ENCODE measurements at regions not wholly inside any gene's neighbourhood (a gene's known extent, or its start where the extent isn't known, plus 50 kb on each side); places are given as distances from the start of the nearest gene placed in this dataset.

GRCh38 chr7:29647020-29647654 lies 83.5 kb downstream of the PRR15 start:
- H4K20me1 ChIP-seq (ENCODE audit: control insufficient read depth, insufficient read depth) = no peaks in the 10 kb centered on the region
- intact Hi-C loops (cut with micrococcal nuclease; ENCODE audit: unreplicated experiment) = no loop called here
- POLR2A ChIA-PET = no interaction called here
- FAIRE-seq (no peak), DNase-seq (ENCODE audit: low read depth, low spot score) (no peak), ATAC-seq (no peak)
- no peak overlapping the region for H2AFZ ChIP-seq (ENCODE audit: control insufficient read depth, low read depth, low read length)
- no peak overlapping the region for H3K4me3 ChIP-seq
- WGBS (ENCODE audit: insufficient coverage, insufficient replicate concordance, low lambda C conversion rate, missing lambda C conversion rate) = 10% methylated on average over 4 of the region's 4 CpGs
- no peaks in the 10 kb centered on the region for H3K4me1 ChIP-seq (ENCODE audit: control insufficient read depth, insufficient read depth, low read length)
- CTCF ChIA-PET = no interaction called here
- H3K36me3 ChIP-seq (ENCODE audit: control insufficient read depth in 2 of 2, insufficient read depth in 2 of 2, low read length in 1 of 2) = no peaks in the 10 kb centered on the region
- H3K9me3 ChIP-seq (replicated peaks; ENCODE audit: control insufficient read depth, insufficient read depth, low read length) = no peaks in the 10 kb centered on the region
- no peak overlapping the region for H3K9ac ChIP-seq (ENCODE audit: control insufficient read depth, insufficient read depth, low read length)
- RAD21 ChIA-PET (ENCODE audit: unreplicated experiment) = no interaction called here
- H3K27ac ChIP-seq (ENCODE audit: control insufficient read depth, insufficient read depth) = no peak overlapping the region
- in situ Hi-C loops (cut with MboI) = loop anchor here (25.0 kb wide), 1 partner anchor 415 kb away; no protein-coding TSS in a partner anchor
- no peaks in the 10 kb centered on the region; a peak in 1 of 4 replicates for H3K27me3 ChIP-seq (replicated peaks in 1 of 2; ENCODE audit: control insufficient read depth in 2 of 2, insufficient read depth in 2 of 2, low read length in 1 of 2)
- H3K79me2 ChIP-seq (ENCODE audit: control insufficient read depth, insufficient read depth, low read length) = no peaks in the 10 kb centered on the region
- no peak overlapping the region for H3K4me2 ChIP-seq (ENCODE audit: control insufficient read depth, insufficient read depth)
- SMC1A ChIA-PET (ENCODE audit: uncharacterized antibody, unreplicated experiment) = no interaction called here
- BruUV-seq (replicated peaks) = no TSS peak
- TF ChIP-seq RCOR1 (conservative IDR thresholded peaks at IDR 0.05; ENCODE audit: low read depth, low read length) = no peak
- no peak for TF ChIP-seq ZNF687 (IDR thresholded peaks at IDR 0.05)
- no peak for TF ChIP-seq BCLAF1 (IDR thresholded peaks at IDR 0.05)
- TF ChIP-seq BACH1 (IDR thresholded peaks at IDR 0.05; ENCODE audit: borderline replicate concordance) = no peak
- no peak for TF ChIP-seq POU2F2 (IDR thresholded peaks at IDR 0.05; ENCODE audit: borderline replicate concordance, low read depth, low read length)
- no peak for TF ChIP-seq CHD2 (IDR thresholded peaks at IDR 0.05; ENCODE audit: borderline replicate concordance, low read depth, low read length)
- TF ChIP-seq CEBPZ (IDR thresholded peaks at IDR 0.05; ENCODE audit: low read depth, low read length) = no peak
- no peak for TF ChIP-seq POLR2AphosphoS2 (IDR thresholded peaks at IDR 0.05; ENCODE audit: low read depth, low read length)
- TF ChIP-seq ZBTB33 (IDR thresholded peaks at IDR 0.05) = no peak
- no peak for TF ChIP-seq HCFC1 (IDR thresholded peaks at IDR 0.05; ENCODE audit: low read length)
- TF ChIP-seq SIN3A (IDR thresholded peaks at IDR 0.05; ENCODE audit: low read depth, low read length) = no peak
- TF ChIP-seq KDM1A (IDR thresholded peaks at IDR 0.05; ENCODE audit: borderline replicate concordance) = no peak

All from GM12878 (cell line).